Neuronal stem cell (in vitro differentiated cells): ENCODE measurements at regions not wholly inside any gene's neighbourhood (a gene's known extent, or its start where the extent isn't known, plus 50 kb on each side); places are given as distances from the start of the nearest gene placed in this dataset.

Experiments
- DNase-seq: peaks from one replicate; pipeline ENCODE4 v3.0.0-alpha.2; 2013; ENCODE audit warnings: low spot score
- H2AFZ ChIP-seq: one replicate; pipeline ENCODE4 v1.6.1; 2013; ENCODE audit warnings: mild to moderate bottlenecking, low read length, inconsistent platforms
- H2AK5ac ChIP-seq: 2 replicates; pipeline ENCODE4 v1.6.1; 2013; ENCODE audit warnings: low read depth, mild to moderate bottlenecking, inconsistent platforms, low read length, moderate library complexity, mixed read lengths
- H2BK120ac ChIP-seq: 2 replicates; pipeline ENCODE4 v1.6.1; 2013; ENCODE audit warnings: low read depth, mild to moderate bottlenecking, inconsistent platforms, low read length, moderate library complexity, mixed read lengths
- H2BK12ac ChIP-seq: one replicate; pipeline ENCODE4 v1.6.1; 2013; ENCODE audit warnings: low read length, inconsistent platforms
- H2BK15ac ChIP-seq: 2 replicates; pipeline ENCODE4 v1.6.1; 2013; ENCODE audit warnings: mild to moderate bottlenecking, low read length, inconsistent platforms, mixed read lengths
- H2BK5ac ChIP-seq: one replicate; pipeline ENCODE4 v1.6.1; 2013; ENCODE audit warnings: inconsistent platforms, mild to moderate bottlenecking, low read length, moderate library complexity
- H3K14ac ChIP-seq: one replicate; pipeline ENCODE4 v1.6.1; 2013; ENCODE audit warnings: low read length, inconsistent platforms
- H3K18ac ChIP-seq: 2 replicates; pipeline ENCODE4 v1.6.1; 2013; ENCODE audit warnings: low read length, inconsistent platforms
- H3K23ac ChIP-seq: 2 replicates; pipeline ENCODE4 v1.6.1; 2013; ENCODE audit warnings: low read depth, mild to moderate bottlenecking, mixed read lengths, low read length, inconsistent platforms; ENCODE audit not compliant: poor library complexity
- H3K27ac ChIP-seq: replicated peaks from 3 replicates; pipeline ENCODE4 v1.5.1; 2013; ENCODE audit warnings: low read length, inconsistent platforms
- H3K27me3 ChIP-seq, 3 experiments: 2 replicates each; pipeline ENCODE4 v1.6.1; 2013; ENCODE audit warnings: low read length in 3 of 3, mild to moderate bottlenecking in 2 of 3, inconsistent platforms in 1 of 3, low read depth in 1 of 3, mixed read lengths in 1 of 3, moderate library complexity in 1 of 3; ENCODE audit not compliant: control insufficient read depth in 3 of 3, insufficient read depth in 3 of 3
- H3K36me3 ChIP-seq, 2 donors: replicated peaks in 1 of 2; 2 replicates each; pipeline ENCODE4 v1.6.1; 2013; ENCODE audit warnings: low read length in 2 of 2; ENCODE audit not compliant: control insufficient read depth in 2 of 2, insufficient read depth in 2 of 2
- H3K4ac ChIP-seq: 2 replicates; pipeline ENCODE4 v1.6.1; 2013; ENCODE audit warnings: inconsistent platforms, mild to moderate bottlenecking, low read length, moderate library complexity
- H3K4me1 ChIP-seq, 2 donors: 1 replicate in 1 of 2; 2 replicates in 1 of 2; pipeline ENCODE4 v1.6.1; 2013; ENCODE audit warnings: low read length in 2 of 2, low read depth in 1 of 2; ENCODE audit not compliant: control insufficient read depth in 2 of 2, insufficient read depth in 1 of 2
- H3K4me2 ChIP-seq: one replicate; pipeline ENCODE4 v1.6.1; 2013; ENCODE audit warnings: mild to moderate bottlenecking, low read length, inconsistent platforms; ENCODE audit not compliant: insufficient read depth, poor library complexity, severe bottlenecking
- H3K4me3 ChIP-seq, 2 donors: 2 replicates each; pipeline ENCODE4 v1.5.1; 2013; ENCODE audit warnings: low read length in 2 of 2, mild to moderate bottlenecking in 2 of 2, inconsistent platforms in 1 of 2, moderate library complexity in 1 of 2
- H3K79me1 ChIP-seq: one replicate; pipeline ENCODE4 v1.6.1; 2013; ENCODE audit warnings: low read depth, mild to moderate bottlenecking, inconsistent platforms, low read length, moderate library complexity
- H3K9ac ChIP-seq: one replicate; pipeline ENCODE4 v1.6.1; 2013; ENCODE audit warnings: mild to moderate bottlenecking, low read depth, low read length, inconsistent platforms; ENCODE audit not compliant: poor library complexity
- H3K9me3 ChIP-seq, 2 donors: replicated peaks in 1 of 2; 2 replicates each; pipeline versions ENCODE3 to v1.6.1; 2013; ENCODE audit warnings: low read length in 2 of 2, mild to moderate bottlenecking in 2 of 2, inconsistent platforms in 1 of 2, low read depth in 1 of 2, mixed read lengths in 1 of 2, moderate library complexity in 1 of 2; ENCODE audit not compliant: control insufficient read depth in 2 of 2, insufficient read depth in 1 of 2
- H4K8ac ChIP-seq: one replicate; pipeline ENCODE4 v1.6.1; 2013; ENCODE audit warnings: low read depth, mild to moderate bottlenecking, inconsistent platforms, low read length, moderate library complexity
- H4K91ac ChIP-seq: one replicate; pipeline ENCODE4 v1.6.1; 2013; ENCODE audit warnings: low read length, low read depth, mild to moderate bottlenecking, inconsistent platforms; ENCODE audit not compliant: poor library complexity
- WGBS, 2 donors: extraction: QIAGEN DNeasy Blood & Tissue Kit; methylation state at CpG; one replicate each; pipeline ENCODE4 v1.1.7; 2013; ENCODE audit warnings: missing lambda C conversion rate in 2 of 2, mixed read lengths in 1 of 2; ENCODE audit not compliant: insufficient read length in 2 of 2, insufficient replicate concordance in 1 of 2; ENCODE audit errors: extremely low coverage in 2 of 2; 5-methylcytosine and 5-hydroxymethylcytosine counted together

- H2AK5ac ChIP-seq, result no peak overlapping the region
- no peak overlapping the region for H3K9ac ChIP-seq
- H3K79me1 ChIP-seq, result no peaks in the 10 kb centered on the region
- no peak overlapping the region for H2BK15ac ChIP-seq
- H3K27ac ChIP-seq, result no peak overlapping the region
- H2BK12ac ChIP-seq, result no peak overlapping the region
- DNase-seq, result no peak
- no peak overlapping the region for H4K8ac ChIP-seq
- H2BK5ac ChIP-seq, result no peak overlapping the region
- no peak overlapping the region for H3K23ac ChIP-seq
- no peak overlapping the region for H4K91ac ChIP-seq
- no peaks in the 10 kb centered on the region for H3K36me3 ChIP-seq
- H3K18ac ChIP-seq, result no peak overlapping the region
- no peak overlapping the region for H3K4me3 ChIP-seq
- H3K4me1 ChIP-seq, result no peaks in the 10 kb centered on the region
- H3K4ac ChIP-seq, result no peak overlapping the region
- no peaks in the 10 kb centered on the region for H3K9me3 ChIP-seq
- no peak overlapping the region for H2BK120ac ChIP-seq
- no peak overlapping the region for H3K14ac ChIP-seq
- no peaks in the 10 kb centered on the region for H3K27me3 ChIP-seq
- no CpG with 5 or more reads among the region's 2 CpGs for WGBS, 2 donors
- H2AFZ ChIP-seq, result no peak overlapping the region
- H3K4me2 ChIP-seq, result no peak overlapping the region
Observed at GRCh38 chr2:212816267-212816666, 277.7 kb upstream of the ERBB4 start.

- Histone ChIP-seq H3K9ac (no peak overlapping the region), H2BK5ac (no peak overlapping the region), H3K27me3 (no peaks in the 10 kb centered on the region), H3K9me3 (no peaks in the 10 kb centered on the region), H2BK15ac (no peak overlapping the region), H3K23ac (no peak overlapping the region), H3K18ac (no peak overlapping the region), H2BK120ac (no peak overlapping the region), H3K36me3 (no peaks in the 10 kb centered on the region), H3K4me3 (no peak overlapping the region), H2BK12ac (no peak overlapping the region), H3K4ac (no peak overlapping the region), H2AFZ (peak overlapping the region; percentile 15), H3K79me1 (no peaks in the 10 kb centered on the region), H2AK5ac (no peak overlapping the region), H4K8ac (no peak overlapping the region), H3K14ac (no peak overlapping the region), H4K91ac (no peak overlapping the region), H3K27ac (no peak overlapping the region), H3K4me2 (no peak overlapping the region), H3K4me1 (no peaks in the 10 kb centered on the region)
- 100% methylated on average over 1 of the region's 5 CpGs; no CpG with 5 or more reads in 1 of the 2 donors for WGBS, 2 donors
- DNase-seq, result no peak
Observed at GRCh38 chr2:212815453-212815852, 276.9 kb upstream of the ERBB4 start.

GRCh38 chr2:212814941-212815340 is 276.3 kb upstream of the ERBB4 start:
- Histone ChIP-seq H3K4me3 (no peak overlapping the region), H2AFZ (no peak overlapping the region), H2BK120ac (no peak overlapping the region), H3K79me1 (no peaks in the 10 kb centered on the region), H3K14ac (no peak overlapping the region), H3K4ac (no peak overlapping the region), H3K9me3 (no peaks in the 10 kb centered on the region), H4K8ac (no peak overlapping the region), H3K4me2 (no peak overlapping the region), H3K9ac (no peak overlapping the region), H4K91ac (no peak overlapping the region), H3K4me1 (no peaks in the 10 kb centered on the region), H2BK12ac (no peak overlapping the region), H3K36me3 (no peaks in the 10 kb centered on the region), H3K18ac (no peak overlapping the region), H3K27me3 (no peaks in the 10 kb centered on the region), H2AK5ac (no peak overlapping the region), H3K27ac (no peak overlapping the region), H2BK5ac (no peak overlapping the region), H3K23ac (no peak overlapping the region), H2BK15ac (no peak overlapping the region)
- DNase-seq, result no peak
- no CpG with 5 or more reads among the region's 1 CpG for WGBS, 2 donors

- Histone ChIP-seq H3K4me1 (no peaks in the 10 kb centered on the region), H3K4me2 (no peak overlapping the region), H2BK120ac (no peak overlapping the region), H3K36me3 (no peaks in the 10 kb centered on the region), H3K4ac (no peak overlapping the region), H4K91ac (no peak overlapping the region), H3K14ac (no peak overlapping the region), H2AK5ac (no peak overlapping the region), H3K23ac (no peak overlapping the region), H3K4me3 (no peak overlapping the region), H2BK15ac (no peak overlapping the region), H3K9me3 (no peaks in the 10 kb centered on the region), H3K27ac (no peak overlapping the region), H2AFZ (peak overlapping the region; percentile 57), H2BK5ac (no peak overlapping the region), H3K27me3 (no peaks in the 10 kb centered on the region), H2BK12ac (no peak overlapping the region), H3K9ac (no peak overlapping the region), H3K18ac (no peak overlapping the region), H3K79me1 (no peaks in the 10 kb centered on the region), H4K8ac (no peak overlapping the region)
- no peak for DNase-seq
- WGBS, 2 donors, result no CpG with 5 or more reads among the region's 1 CpG
Observed at GRCh38 chr2:212811921-212812320, 273.3 kb upstream of the ERBB4 start.
